ENCODE measurements at regions not wholly inside any gene's neighbourhood (a gene's known extent, or its start where the extent isn't known, plus 50 kb on each side); places are given as distances from the start of the nearest gene placed in this dataset.

GRCh38 chr15:47511261-47511660, 206.0 kb upstream of the SEMA6D start:
- DNase-seq (ENCODE audit: low read depth) = no peak

DNA sequence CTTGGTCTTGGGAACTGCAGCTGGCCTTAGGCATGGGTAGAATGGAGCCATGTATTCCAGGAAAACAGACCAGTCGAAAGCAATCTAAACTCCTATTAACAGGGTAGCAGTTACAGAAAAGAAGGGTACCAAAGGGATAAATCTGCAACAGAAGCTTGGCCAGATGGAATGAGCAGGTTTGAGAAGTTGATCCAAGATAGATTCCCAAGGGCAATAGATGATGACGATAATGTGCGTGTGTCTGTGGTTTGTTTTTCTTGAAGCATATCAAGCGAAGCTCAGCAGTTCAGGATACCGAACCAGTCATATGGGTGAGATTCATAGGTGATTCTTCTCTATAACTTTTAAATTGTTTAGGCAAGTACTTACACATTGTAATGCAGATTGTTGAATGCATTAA, 203.8 kb upstream of the SEMA6D start:
- no peak for DNase-seq (ENCODE audit: low read depth)

GRCh38 chr15:47514200-47514652, 203.1 kb upstream of the SEMA6D start:
- DNase-seq (ENCODE audit: low read depth) = no peak

DNA sequence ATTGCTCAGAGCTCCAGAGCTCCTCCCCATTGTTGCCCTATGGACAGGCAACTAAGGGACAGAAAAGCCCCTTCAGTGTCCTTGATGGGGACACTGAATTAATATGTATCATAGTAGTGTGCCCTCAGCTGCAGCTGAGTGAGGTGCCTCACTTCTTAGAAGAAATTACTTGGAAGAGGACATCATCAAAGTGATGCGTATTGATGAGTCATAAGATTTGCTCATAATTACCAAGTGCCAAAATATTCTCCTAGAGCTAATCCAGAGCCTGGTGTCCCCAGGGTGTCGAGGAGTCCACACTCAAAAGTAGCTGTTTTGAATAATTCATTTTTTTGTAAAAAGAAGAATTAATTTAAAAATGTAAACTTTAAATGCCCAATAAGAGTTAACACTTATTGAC, 200.7 kb upstream of the SEMA6D start:
- DNase-seq (ENCODE audit: low read depth) = no peak

GRCh38 chr15:47516972-47517371, 200.3 kb upstream of the SEMA6D start:
- no peak for DNase-seq (ENCODE audit: low read depth)

- DNase-seq (ENCODE audit: low read depth) = no peak
These were observed 199.6 kb upstream of the SEMA6D start for GRCh38 chr15:47517737-47518136.

DNA sequence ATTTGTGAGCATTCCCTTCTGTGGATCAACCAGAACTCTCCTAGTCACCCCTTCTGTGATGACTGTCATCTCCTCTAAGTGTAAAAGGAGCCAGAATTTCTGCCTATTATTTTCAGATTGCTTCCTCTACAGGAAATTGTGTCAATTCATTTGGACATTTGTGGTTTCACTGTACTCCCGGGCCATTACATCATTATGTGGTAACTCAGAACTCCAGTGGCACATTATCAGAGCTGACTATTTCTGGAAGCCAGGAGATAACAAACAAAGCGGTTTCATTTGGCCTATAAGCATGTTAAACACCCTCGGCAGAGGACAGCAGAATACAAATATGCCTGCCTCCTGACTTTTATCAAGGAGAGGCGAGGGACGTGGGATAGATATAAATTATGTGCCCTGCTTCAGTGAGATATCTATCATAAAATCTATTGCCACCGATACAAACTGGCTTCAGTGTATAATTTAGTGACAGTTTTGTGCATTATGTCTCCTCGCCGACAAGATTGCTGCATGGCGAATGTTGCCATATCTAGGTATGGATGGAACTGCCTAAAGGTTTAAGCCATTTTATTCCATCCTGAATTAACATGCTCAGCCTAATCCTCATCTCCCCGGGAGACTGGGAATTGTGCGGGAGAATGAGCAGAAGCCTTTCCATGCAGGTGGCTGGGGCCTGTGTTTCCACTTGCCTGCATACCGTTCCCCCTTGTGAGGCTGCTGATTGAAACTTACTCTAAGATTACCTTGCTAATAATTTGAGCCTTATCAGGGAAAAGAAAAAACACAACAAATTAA, 193.4 kb upstream of the SEMA6D start:
- no peak for DNase-seq (ENCODE audit: low read depth)

- no peak for DNase-seq (ENCODE audit: low read depth)
These were observed 188.1 kb upstream of the SEMA6D start for GRCh38 chr15:47529241-47529640.

DNA sequence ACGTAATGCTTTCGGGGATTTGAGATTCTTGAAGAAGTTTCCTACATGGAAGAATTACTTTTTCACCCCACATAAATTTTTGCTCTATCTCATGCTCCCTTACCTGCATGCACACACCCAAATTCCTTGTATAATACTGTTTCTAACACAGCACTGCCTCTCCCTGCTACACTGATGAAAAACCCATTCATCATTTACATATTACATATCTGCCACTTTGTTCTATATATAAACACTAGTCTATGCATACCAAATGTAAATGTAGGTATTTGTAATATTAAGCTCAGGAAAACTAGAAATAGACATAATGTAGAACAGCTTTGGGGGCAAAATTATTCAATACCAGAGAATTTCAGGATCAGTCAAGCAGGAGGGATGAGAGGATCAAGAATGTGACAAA, 182.6 kb upstream of the SEMA6D start:
- DNase-seq (ENCODE audit: low read depth) = no peak

- DNase-seq (ENCODE audit: low read depth) = no peak
These were observed 175.7 kb upstream of the SEMA6D start for GRCh38 chr15:47541562-47541961.

DNA sequence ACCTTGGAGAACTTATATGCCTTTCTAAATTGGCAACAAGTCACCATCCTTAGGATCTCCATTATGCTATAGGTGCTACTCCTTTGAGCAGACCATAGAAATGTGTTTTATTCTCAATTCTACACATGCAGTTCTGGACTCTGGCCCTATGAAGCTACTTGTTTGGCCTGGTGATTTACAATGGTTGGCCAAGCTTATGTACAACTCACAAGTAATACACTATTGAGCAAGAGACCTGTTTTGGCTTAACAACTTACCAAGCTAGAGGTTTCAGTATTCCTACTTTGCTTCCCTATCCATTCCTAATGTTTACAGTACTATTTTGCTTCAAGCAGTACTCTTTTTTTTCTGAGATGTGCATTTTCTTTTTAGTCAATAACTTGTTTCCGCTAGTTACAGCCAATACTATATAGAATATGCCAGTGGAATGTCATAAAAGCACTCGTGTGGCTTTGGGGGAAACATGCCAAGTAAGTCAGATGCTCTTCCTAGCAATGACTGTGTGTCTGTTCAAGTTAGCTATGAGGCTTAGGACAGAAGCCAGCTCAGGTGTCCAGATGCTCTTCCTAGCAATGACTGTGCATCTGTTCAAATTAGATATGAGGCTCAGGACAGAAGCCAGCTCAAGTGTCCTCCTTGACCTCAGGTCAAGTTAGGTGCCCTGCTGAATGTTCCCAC, 174.9 kb upstream of the SEMA6D start:
- no peak for DNase-seq (ENCODE audit: low read depth)

- DNase-seq (ENCODE audit: low read depth) = no peak
These were observed 169.1 kb upstream of the SEMA6D start for GRCh38 chr15:47548231-47548630.

DNA sequence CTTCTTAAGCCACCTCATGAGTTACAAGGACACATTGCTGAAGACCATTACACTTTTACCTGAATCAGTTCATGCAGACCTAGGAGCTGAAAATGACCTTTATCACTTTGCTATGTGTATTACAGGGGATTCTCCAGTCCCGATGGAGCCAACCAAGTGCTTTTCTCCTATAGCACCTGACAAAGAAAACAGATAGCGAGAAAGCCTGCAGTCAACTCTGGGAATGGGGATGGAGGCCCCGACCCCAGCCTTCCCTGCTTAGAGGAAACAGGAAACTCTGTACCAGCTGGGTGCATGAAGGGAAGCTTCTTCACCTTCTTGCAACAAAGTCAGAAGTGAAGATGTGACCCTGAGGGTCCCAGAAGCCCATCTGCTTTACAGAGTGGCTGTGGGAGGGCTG, 168.3 kb upstream of the SEMA6D start:
- no peak for DNase-seq (ENCODE audit: low read depth)

- DNase-seq (ENCODE audit: low read depth) = no peak
These were observed 166.2 kb upstream of the SEMA6D start for GRCh38 chr15:47551079-47551478.

DNA sequence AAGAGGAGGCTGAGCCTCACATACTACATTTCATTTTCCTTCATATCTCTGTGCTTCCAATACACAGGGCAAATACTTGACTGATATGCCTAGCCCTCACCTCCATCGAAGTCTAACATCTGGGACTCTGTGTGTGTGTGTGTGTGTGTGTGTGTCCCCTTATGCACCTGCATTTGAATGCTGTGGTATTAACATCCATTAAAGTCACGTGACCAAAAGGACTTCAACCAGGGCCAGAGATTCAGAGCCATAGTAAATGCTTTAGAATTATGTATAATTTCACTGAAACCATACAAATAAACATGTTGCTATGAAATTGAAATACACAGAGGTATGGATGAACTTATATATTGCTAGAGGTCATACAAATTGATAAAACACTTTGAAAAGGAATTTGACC, 165.8 kb upstream of the SEMA6D start:
- DNase-seq (ENCODE audit: low read depth) = no peak

DNA sequence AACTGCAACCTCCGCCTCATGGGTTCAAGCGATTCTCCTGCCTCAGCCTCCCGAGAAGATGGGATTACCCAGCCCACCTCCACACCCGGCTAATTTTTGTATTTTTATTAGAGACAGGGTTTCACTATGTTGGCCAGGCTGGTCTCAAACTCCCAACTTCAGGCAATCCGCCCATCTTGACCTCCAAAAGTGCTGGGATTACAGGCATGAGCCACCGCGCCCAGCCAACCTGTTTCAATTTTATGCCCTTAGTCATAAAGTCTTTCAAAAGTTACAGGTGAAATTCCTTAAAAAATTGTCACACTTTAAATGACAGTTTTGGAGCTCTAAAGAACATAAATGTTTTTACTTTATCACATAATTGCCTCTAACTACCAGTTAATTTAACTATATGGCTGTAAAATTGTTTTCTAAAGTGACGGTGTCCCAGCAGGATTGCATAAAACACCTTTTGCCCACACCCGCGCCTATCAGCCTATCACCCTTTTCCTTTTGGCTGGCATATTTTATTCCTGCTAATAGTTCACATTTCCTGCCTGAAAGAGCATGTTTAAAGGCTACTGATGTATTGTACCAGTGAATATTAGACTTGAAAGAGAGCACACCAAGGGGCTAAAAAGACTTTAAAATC, 164.2 kb upstream of the SEMA6D start:
- no peak for DNase-seq (ENCODE audit: low read depth)

- no peak for DNase-seq (ENCODE audit: low read depth)
These were observed 163.4 kb upstream of the SEMA6D start for GRCh38 chr15:47553947-47554346.

GRCh38 chr15:47561102-47561501, 156.2 kb upstream of the SEMA6D start:
- no peak for DNase-seq (ENCODE audit: low read depth)

DNA sequence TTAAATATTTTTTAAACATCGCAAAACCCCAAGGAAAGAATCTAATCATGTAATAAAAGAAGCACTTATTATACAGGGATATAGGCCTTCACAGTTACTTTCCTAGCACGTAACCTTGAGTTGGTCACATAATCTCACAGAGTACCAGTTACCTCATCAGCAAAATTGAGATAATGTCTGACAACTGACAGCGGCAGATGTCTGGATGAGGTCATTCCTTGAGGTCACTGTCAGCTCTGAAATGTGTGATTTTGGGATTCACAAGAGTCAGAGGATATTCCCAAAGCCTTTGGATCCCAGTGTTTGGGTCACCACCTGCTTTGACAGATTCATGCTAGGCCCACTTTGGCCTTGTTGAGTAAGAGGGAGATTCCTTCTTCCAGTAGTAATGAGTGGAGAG, 151.4 kb upstream of the SEMA6D start:
- no peak for DNase-seq (ENCODE audit: low read depth)

GRCh38 chr15:47566610-47567009, 150.7 kb upstream of the SEMA6D start:
- DNase-seq (ENCODE audit: low read depth) = no peak

DNA sequence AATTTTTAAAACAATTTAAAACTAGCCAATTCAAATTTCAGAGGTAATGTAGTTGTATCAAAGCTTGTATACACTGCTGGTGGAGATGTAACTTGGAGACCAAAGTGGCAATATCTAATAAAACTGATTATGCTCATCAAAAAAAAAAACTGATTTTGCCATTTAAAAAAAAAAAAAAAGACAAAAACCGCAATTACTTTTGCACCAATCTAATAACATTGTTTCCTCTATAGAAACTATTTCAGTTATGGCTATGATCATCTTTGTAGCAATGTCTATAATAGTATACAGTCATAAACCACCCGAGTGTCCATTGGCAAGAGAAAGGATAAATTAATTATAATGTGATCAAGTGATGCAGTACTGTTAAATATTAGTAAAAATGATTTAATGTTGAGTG, 149.3 kb upstream of the SEMA6D start:
- DNase-seq (ENCODE audit: low read depth) = no peak

GRCh38 chr15:47570044-47570443, 147.3 kb upstream of the SEMA6D start:
- DNase-seq (ENCODE audit: low read depth) = no peak

DNA sequence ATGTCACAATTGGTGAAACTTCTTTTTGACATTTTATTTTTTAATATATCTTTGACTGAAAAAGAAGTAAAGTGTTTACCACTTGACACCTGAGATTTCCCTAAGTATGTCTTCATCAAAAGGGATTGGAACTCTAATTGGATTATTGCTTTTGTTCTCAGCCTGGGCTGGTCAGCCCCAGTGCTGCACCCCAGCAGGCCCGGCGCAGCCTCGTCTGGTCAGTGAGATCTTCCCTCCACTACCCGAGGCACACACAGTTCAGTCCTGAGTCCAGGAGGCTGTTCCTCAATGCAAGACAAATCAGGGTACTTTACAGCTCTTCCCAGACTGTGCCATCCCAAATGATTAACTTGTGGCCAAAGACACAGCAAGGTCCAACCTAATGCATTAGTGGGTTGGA, 146.9 kb upstream of the SEMA6D start:
- no peak for DNase-seq (ENCODE audit: low read depth)
